HG02610 (cell line): ENCODE measurements at regions not wholly inside any gene's neighbourhood (a gene's known extent, or its start where the extent isn't known, plus 50 kb on each side); places are given as distances from the start of the nearest gene placed in this dataset.
A peak's percentile ranks its signal among the peaks of the same experiment; 100 is the strongest.

ENCODE experiments used
- ATAC-seq: cut with Tn5 transposase; IDR thresholded peaks from one replicate; pipeline ENCODE4 v1.9.1; 2021; ENCODE audit warnings: mild to moderate bottlenecking, moderate library complexity; ENCODE audit not compliant: unreplicated experiment

- no peak for ATAC-seq
These were observed 83.8 kb upstream of the CCDC85A start for GRCh38 chr2:56099963-56100362.

GRCh38 chr2:56100791-56101312, 82.9 kb upstream of the CCDC85A start:
- no peak for ATAC-seq

- ATAC-seq, result no peak
These were observed 81.7 kb upstream of the CCDC85A start for GRCh38 chr2:56102098-56102497.

GRCh38 chr2:56102866-56103265, 80.9 kb upstream of the CCDC85A start:
- no peak for ATAC-seq

- ATAC-seq, result no peak
These were observed 78.8 kb upstream of the CCDC85A start for GRCh38 chr2:56104962-56105361.

- ATAC-seq, result no peak
These were observed 76.1 kb upstream of the CCDC85A start for GRCh38 chr2:56107502-56108220.

GRCh38 chr2:56108806-56109205, 75.0 kb upstream of the CCDC85A start:
- no peak for ATAC-seq

GRCh38 chr2:56109994-56110393, 73.8 kb upstream of the CCDC85A start:
- no peak for ATAC-seq

- ATAC-seq, result no peak
These were observed 70.3 kb upstream of the CCDC85A start for GRCh38 chr2:56113382-56113975.

GRCh38 chr2:56117764-56118163, 66.0 kb upstream of the CCDC85A start:
- no peak for ATAC-seq

GRCh38 chr2:56118474-56118873, 65.3 kb upstream of the CCDC85A start:
- ATAC-seq, result no peak

- no peak for ATAC-seq
These were observed 61.8 kb upstream of the CCDC85A start for GRCh38 chr2:56121995-56122394.

- no peak for ATAC-seq
These were observed 60.3 kb upstream of the CCDC85A start for GRCh38 chr2:56123538-56123937.

- no peak for ATAC-seq
These were observed 56.8 kb upstream of the CCDC85A start for GRCh38 chr2:56127010-56127409.

- ATAC-seq, result no peak
These were observed 56.2 kb upstream of the CCDC85A start for GRCh38 chr2:56127463-56128152.

- no peak for ATAC-seq
These were observed 55.6 kb upstream of the CCDC85A start for GRCh38 chr2:56128235-56128634.

GRCh38 chr2:56130463-56131070, 53.2 kb upstream of the CCDC85A start:
- peak; percentile 37 for ATAC-seq

GRCh38 chr2:56132138-56132537, 51.7 kb upstream of the CCDC85A start:
- ATAC-seq, result peak; percentile 46

GRCh38 chr2:56133441-56133840, 50.3 kb upstream of the CCDC85A start:
- no peak for ATAC-seq

- ATAC-seq, result no peak
These were observed 49.7 kb upstream of the CCDC85A start for GRCh38 chr2:56133931-56134629.
